ENCODE measurements at regions not wholly inside any gene's neighbourhood (a gene's known extent, or its start where the extent isn't known, plus 50 kb on each side); places are given as distances from the start of the nearest gene placed in this dataset.

- H3K36me3 ChIP-seq = no peaks in the 10 kb centered on the region
- H3K27ac ChIP-seq = no peak overlapping the region
- TF ChIP-seq CTCF (IDR thresholded peaks at IDR 0.05) = no peak
- ATAC-seq (ENCODE audit: insufficient number of reproducible peaks, low FRiP score, low read depth) = no peak
- no peak overlapping the region for H3K4me3 ChIP-seq
- DNase-seq (ENCODE audit: low spot score) = no peak
- no peaks in the 10 kb centered on the region for H3K9me3 ChIP-seq
- no peaks in the 10 kb centered on the region for H3K27me3 ChIP-seq (replicated peaks; ENCODE audit: insufficient read depth)
- no peaks in the 10 kb centered on the region for H3K4me1 ChIP-seq (ENCODE audit: control insufficient read depth in 1 of 2, low read depth in 2 of 2)
These were observed 358.2 kb downstream of the HTR1B start for GRCh38 chr6:77105091-77105490.

- no peak for ATAC-seq (ENCODE audit: insufficient number of reproducible peaks, low FRiP score, low read depth)
- Histone ChIP-seq H3K4me1 (ENCODE audit: control insufficient read depth in 1 of 2, low read depth in 2 of 2) (no peaks in the 10 kb centered on the region), H3K36me3 (no peaks in the 10 kb centered on the region), H3K27ac (no peak overlapping the region), H3K9me3 (no peaks in the 10 kb centered on the region), H3K4me3 (no peak overlapping the region), H3K27me3 (replicated peaks; ENCODE audit: insufficient read depth) (no peaks in the 10 kb centered on the region)
- TF ChIP-seq CTCF (IDR thresholded peaks at IDR 0.05) = no peak
- no peak for DNase-seq (ENCODE audit: low spot score)
These were observed 365.4 kb downstream of the HTR1B start for GRCh38 chr6:77097940-77098339.

DNA sequence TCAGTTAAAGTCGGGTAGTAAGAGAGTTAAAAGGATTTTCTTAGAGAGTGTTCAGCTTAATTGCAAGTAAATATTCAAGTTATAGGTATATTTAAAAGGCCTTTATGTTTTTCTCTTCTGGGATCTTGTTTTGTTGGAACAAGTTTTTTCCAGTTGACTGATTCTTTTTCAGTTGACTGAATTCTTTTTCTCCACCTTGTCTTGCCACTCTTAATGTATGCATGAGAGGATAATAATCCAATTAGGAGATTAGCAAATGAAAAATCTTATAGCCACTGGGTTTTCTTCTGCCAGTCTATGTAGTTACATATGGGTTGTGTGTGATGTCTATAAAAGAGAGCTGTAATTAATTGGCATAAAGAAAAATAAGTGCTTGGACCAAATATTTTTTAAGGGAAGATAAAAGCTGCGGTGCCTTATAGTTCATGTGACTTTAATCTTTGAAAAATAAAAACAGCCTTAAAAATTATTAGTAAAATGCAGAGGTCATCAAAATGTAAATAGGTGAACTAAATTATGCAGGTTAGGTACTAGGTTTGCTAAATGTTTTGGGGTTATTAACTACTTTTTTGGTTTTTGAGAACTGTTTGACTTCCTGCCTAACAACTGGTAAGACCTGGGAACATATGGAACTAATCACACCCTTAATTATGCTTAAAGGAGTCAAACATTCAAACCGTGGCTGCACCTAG lies 367.2 kb downstream of the HTR1B start:
- Histone ChIP-seq H3K9me3 (no peaks in the 10 kb centered on the region), H3K4me3 (no peak overlapping the region), H3K36me3 (no peaks in the 10 kb centered on the region), H3K4me1 (ENCODE audit: control insufficient read depth in 1 of 2, low read depth in 2 of 2) (no peaks in the 10 kb centered on the region), H3K27me3 (replicated peaks; ENCODE audit: insufficient read depth) (no peaks in the 10 kb centered on the region), H3K27ac (no peak overlapping the region)
- DNase-seq (ENCODE audit: low spot score) (no peak), ATAC-seq (ENCODE audit: insufficient number of reproducible peaks, low FRiP score, low read depth) (no peak)
- TF ChIP-seq CTCF (IDR thresholded peaks at IDR 0.05) = no peak

- Histone ChIP-seq H3K36me3 (no peaks in the 10 kb centered on the region), H3K27ac (no peak overlapping the region), H3K27me3 (replicated peaks; ENCODE audit: insufficient read depth) (no peaks in the 10 kb centered on the region), H3K4me3 (no peak overlapping the region), H3K4me1 (ENCODE audit: control insufficient read depth in 1 of 2, low read depth in 2 of 2) (no peaks in the 10 kb centered on the region), H3K9me3 (no peaks in the 10 kb centered on the region)
- no peak for TF ChIP-seq CTCF (IDR thresholded peaks at IDR 0.05)
- no peak for DNase-seq (ENCODE audit: low spot score)
- no peak for ATAC-seq (ENCODE audit: insufficient number of reproducible peaks, low FRiP score, low read depth)
These were observed 368.5 kb downstream of the HTR1B start for GRCh38 chr6:77094821-77095220.

- Histone ChIP-seq H3K4me1 (ENCODE audit: control insufficient read depth in 1 of 2, low read depth in 2 of 2) (no peaks in the 10 kb centered on the region), H3K27me3 (replicated peaks; ENCODE audit: insufficient read depth) (no peaks in the 10 kb centered on the region), H3K27ac (no peak overlapping the region), H3K9me3 (no peaks in the 10 kb centered on the region), H3K36me3 (no peaks in the 10 kb centered on the region), H3K4me3 (no peak overlapping the region)
- TF ChIP-seq CTCF (IDR thresholded peaks at IDR 0.05) = no peak
- DNase-seq (ENCODE audit: low spot score) (no peak), ATAC-seq (ENCODE audit: insufficient number of reproducible peaks, low FRiP score, low read depth) (no peak)
These were observed 370.3 kb downstream of the HTR1B start for GRCh38 chr6:77092971-77093370.

Data from thoracic aorta (tissue), 2 donors.